NCI-H1694 (cell line): ENCODE measurements at regions not wholly inside any gene's neighbourhood (a gene's known extent, or its start where the extent isn't known, plus 50 kb on each side); places are given as distances from the start of the nearest gene placed in this dataset.

Experiments
- DNase-seq: peaks from one replicate; lab custom pipeline; 2025; lab: John Stamatoyannopoulos, UW

DNA sequence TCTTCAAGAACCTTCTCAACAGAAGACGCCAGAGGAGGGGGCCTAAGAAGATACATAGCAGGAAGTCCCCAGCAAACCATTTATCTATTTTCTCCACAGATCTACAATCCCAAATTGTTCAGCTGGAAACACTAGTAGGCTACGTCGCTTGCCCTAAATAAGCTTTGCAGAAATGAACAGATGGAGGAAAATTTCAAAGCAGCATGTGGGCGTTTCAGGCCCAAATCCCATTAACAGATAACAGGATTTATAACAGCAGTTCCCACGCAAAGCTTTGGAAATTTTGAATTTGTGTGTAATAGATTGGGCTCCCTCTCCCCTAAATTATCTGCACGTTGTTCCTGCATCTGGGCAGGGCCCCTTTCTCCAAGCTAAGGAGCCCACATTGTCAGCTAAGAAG is 60.6 kb upstream of the FRMD4A start:
- DNase-seq = peak; percentile 37

DNA sequence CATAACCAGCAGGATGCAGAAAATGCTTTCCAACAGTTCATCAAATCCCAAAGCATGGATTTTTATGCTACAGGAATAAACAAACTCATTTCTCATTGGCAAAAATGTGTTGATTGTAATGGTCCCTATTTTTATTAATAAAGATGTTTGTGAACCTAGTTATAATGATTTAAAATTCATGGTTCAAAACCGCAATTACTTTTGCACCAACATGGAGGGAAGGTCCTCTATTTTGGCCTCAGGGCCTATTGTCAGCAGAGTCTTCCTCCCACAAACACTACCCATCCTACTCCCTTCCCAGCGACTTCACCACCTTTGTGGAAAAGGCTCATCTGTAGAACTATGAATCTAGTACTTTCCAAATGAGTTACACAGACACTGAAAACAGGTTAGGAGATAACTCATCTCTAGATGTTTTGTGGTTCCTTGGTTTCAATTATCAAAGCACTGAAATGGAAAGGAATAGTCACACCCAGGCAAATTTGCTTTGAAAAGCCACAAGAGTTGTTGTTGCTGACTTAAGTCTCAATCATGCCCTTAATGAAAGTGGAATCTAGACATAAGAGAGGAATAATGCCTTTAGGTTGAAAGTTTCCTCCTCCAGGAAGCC is 59.4 kb upstream of the FRMD4A start:
- no peak for DNase-seq

DNA sequence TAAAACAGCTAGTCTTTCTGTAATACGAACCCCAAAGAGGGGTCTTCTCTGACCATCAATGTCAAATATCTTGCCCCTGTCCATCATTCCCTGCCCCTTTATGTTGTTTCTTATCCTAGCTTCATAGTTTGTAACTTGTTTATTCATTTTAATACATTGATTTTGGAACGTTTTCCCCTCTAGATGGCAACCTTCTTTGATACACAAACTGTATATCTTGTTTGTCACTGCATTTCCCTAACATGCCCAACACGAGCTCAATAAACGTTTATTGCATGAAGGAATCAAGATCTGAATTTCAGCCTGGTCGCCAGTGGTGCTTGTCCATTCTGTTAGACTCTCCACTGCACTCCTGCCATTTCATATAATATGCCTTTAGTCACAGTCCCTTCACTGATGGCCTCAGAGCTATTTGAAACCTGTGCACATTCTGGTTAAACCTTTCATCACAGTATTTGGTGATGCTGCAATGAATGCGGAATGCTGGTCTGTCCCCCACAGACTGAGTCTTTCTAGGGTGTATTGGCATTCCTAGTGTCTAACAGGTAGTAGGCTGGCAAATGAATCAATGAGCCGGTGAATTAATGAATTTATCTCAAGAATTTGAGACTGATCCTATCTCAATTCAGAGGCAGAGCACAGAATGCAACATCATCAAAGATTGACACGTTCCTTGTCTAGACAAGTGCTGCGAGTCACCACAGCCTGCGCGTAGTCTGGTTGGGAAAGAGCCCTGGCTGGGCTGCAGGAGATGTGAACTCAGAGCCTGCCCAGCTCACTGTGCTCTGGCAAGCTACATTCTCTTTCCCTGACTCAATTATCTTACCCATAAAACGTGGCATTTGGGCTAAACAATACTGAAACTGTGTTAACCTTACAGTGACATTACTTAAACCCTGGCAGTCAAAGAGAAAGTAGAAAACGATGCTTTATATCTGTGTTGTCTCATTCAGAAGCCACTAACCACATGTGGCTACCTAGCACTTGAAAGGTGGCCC is 55.2 kb upstream of the FRMD4A start:
- peak; percentile 5 for DNase-seq

DNA sequence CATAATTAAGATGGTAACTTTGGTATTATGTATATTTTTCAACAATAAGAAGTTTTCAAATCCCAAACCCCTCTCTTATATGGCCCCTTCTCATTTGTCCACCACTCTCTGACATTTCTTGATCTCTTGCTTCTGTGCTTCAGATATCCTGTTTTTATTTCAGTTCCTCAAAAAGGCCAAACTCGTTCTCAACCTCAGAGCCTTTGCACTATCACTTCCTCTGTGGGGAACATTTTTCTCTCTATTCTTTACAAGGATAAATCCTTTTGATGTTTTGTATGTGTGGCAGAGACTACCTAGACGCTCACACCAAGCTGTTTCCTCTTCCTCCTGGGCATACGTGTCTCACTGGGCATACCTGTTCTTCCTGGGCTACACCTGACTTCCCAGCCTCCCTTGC is 54.2 kb upstream of the FRMD4A start:
- DNase-seq = no peak

DNA sequence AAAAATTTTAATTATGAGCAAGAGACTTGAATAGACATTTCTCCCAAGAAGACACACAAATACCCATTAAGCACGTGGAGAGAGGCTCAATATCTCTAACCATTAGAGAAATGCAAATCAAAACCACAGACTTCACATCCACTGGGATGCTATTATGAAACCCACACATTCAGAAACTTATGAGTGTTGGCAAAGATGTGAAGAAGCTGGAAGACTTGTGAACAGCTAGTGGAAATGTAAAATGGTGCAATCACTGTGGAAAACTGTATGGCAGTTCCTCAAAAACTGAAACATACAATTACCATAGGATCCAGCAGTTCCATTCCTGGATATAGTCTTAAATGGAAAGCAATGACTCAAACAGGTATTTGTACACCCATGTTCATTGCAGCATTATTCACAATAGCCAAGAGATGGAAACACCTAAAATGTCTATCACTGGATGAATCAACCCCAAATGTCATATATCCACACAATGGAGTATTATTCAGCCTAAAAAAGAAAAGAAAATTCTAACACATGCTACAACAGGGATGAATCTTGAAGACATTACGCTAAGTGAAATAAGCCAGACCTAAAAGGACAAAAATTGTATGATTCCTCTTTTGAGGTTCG is 53.5 kb upstream of the FRMD4A start:
- DNase-seq = no peak

DNA sequence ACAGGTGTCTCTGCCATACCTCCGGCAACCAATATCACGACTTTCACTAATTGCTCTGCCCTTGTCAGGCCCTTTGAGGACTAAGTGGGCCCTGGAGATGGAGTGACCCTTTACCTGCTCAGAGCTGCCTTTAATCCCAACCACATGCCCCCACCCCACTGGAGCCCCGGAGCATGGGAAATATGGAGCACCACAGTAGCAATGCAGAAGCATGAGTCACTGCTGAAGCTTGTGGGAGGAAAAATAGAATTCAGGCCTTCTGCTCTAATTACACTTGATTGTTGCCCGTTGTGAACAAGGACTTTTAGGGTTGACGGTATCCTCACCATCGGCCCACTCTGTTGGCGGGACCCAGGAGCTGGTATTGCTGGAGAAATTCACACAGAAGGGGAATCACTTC is 52.5 kb upstream of the FRMD4A start:
- no peak for DNase-seq

DNA sequence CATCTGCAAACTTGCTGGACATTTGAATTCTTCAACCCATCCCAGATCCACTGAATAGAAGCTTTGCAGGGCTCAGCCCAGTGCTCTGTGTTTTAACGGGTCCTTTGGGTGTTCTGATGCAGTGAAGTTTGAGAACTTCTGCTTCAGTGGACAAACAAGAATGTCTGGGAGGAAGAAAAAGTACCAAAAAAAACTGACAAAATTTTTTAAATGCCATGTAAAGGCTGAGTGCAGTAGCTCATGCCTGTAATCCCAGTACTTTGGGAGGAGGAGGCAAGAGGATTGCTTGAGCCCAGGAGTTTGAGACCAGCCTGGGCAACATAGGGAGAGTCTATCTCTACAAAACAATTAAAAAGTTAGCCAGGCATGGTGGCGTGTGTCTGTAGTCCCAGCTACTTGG is 51.8 kb upstream of the FRMD4A start:
- no peak for DNase-seq

DNA sequence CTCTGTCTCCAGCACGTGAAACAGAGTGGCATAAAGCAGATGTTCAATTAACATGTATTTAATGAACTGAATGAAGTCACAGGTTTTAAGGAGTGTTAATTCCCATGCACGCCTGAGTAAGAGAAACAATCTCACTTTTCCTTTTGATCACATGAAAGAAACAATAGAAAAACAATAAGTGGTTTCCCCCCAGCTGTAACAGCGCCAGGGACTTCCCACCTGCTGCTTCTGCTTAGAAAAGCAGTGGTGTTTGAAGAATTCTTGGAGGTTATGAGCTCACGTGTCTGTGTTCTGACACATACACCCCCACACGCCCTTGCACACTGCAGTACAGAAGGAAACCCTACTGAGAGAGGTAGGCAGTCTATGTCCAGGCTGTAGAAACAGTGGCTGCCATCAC is 51.3 kb upstream of the FRMD4A start:
- DNase-seq = no peak

DNA sequence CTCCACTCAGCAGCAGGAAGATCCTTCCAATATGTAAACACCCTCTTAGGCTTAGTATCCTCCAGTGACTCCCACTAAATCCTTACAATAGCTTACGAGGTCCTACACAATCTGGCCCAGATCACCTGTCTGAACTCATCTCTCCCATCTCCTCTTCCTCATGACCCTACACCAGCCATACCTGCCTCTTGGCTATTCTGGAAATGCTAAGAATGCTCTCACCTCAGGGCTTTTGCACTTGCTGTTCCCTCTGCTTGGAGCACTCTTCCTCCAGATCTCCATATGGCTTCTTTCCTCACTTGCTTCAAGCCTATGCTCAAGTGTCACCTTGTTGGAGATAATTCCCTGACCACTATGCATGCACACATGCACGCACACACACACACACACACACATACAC is 50.8 kb upstream of the FRMD4A start:
- no peak for DNase-seq

DNA sequence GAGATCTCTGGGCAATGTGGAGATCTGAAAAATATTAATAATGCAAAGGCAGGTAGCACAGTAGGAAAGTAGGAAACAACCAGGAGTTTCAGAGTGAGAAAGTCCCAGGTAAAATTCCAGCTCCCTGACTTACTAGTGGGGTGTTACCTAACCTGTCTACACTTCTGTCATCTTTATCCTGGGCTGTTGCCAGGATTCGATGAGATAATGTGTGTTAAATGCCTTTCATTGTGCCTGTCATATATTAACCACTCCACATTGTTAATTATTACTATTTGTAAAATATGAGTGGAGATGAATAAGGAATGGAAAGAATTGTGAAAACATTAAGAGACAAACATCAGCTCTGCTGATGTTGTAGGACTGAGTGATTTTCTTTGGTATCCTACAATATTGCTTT is 50.0 kb upstream of the FRMD4A start:
- no peak for DNase-seq
